ENCODE measurements at regions not wholly inside any gene's neighbourhood (a gene's known extent, or its start where the extent isn't known, plus 50 kb on each side); places are given as distances from the start of the nearest gene placed in this dataset.

- Histone ChIP-seq H2AFZ (ENCODE audit: low read length) (no peak overlapping the region), H3K4me3 (replicated peaks in 1 of 3; ENCODE audit: insufficient read depth in 1 of 3, low read depth in 2 of 3, low read length in 3 of 3) (no peak overlapping the region), H3K79me2 (ENCODE audit: insufficient read depth, low read length) (no peaks in the 10 kb centered on the region), H3K27me3 (ENCODE audit: control insufficient read depth in 1 of 2, insufficient read depth in 2 of 2, low read length in 2 of 2) (no peaks in the 10 kb centered on the region), H3K9me3 (ENCODE audit: low read length) (no peaks in the 10 kb centered on the region), H3K4me2 (ENCODE audit: low read depth, low read length) (no peak overlapping the region), H3K27ac (ENCODE audit: extremely low read length, insufficient read depth, low read length) (no peak overlapping the region), H3K36me3 (replicated peaks in 1 of 2; ENCODE audit: control insufficient read depth in 1 of 2, insufficient read depth in 2 of 2, low read length in 2 of 2) (no peaks in the 10 kb centered on the region), H4K20me1 (ENCODE audit: insufficient read depth, low read length) (no peaks in the 10 kb centered on the region), H3K9ac (ENCODE audit: insufficient read depth, low read depth, low read length) (no peak overlapping the region), H3K4me1 (ENCODE audit: insufficient read depth, low read length) (no peaks in the 10 kb centered on the region)
- in situ Hi-C loops (cut with HindIII; ENCODE audit: extremely low pct_ligation_motif_present, low pct_unique_long_range_greater_than_20kb): no loop called here
- DNase-seq (ENCODE audit: low spot score) (no peak), FAIRE-seq (no peak), ATAC-seq (no peak)
- no TSS peak for BruUV-seq (replicated peaks)
- 21% methylated on average over 2 of the region's 2 CpGs for WGBS (ENCODE audit: low lambda C conversion rate)
- TF ChIP-seq HHEX (CRISPR knock-in tag; IDR thresholded peaks at IDR 0.05) (no peak), TCF7 (IDR thresholded peaks at IDR 0.05; ENCODE audit: low read depth) (no peak), UBTF (CRISPR knock-in tag; IDR thresholded peaks at IDR 0.05) (no peak), FOXC1 (CRISPR knock-in tag; IDR thresholded peaks at IDR 0.05; ENCODE audit: borderline replicate concordance) (no peak), NR2F1 (CRISPR knock-in tag; IDR thresholded peaks at IDR 0.05) (no peak), ZNF333 (CRISPR knock-in tag; IDR thresholded peaks at IDR 0.05; ENCODE audit: borderline replicate concordance) (no peak)
- POLR2A ChIA-PET: no interaction called here
- CTCF ChIA-PET (ENCODE audit: low intra/inter-chr PET ratio, low total read pairs): no interaction called here
- intact Hi-C loops (cut with micrococcal nuclease; ENCODE audit: unreplicated experiment): no loop called here
Measured at GRCh38 chrX:112968351-112969133, 127.9 kb upstream of the AMOT start.
